ENCODE measurements at regions not wholly inside any gene's neighbourhood (a gene's known extent, or its start where the extent isn't known, plus 50 kb on each side); places are given as distances from the start of the nearest gene placed in this dataset.
"Not testable (repeated sequence)": the region's sequence is repeated elsewhere in the genome, so short reads cannot be mapped to it uniquely, and the experiment has no call there.

DNA sequence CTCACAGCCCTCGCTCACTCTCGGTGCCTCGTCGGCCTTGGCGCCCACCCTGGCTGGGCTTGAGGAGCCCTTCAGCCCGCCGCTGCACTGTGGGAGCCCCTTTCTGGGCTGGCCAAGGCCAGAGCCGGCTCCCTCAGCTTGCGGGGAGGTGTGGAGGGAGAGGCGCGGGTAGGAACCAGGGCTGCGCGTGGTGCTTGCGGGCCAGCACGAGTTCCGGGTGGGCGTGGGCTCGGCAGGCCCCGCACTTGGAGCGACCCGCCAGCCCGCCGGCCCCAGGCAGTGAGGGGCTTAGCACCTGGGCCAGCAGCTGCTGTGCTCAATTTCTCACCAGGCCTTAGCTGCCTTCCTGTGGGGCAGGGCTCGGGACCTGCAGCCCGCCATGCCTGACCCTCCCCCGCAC, 202.4 kb upstream of the PRSS16 start:
- not testable (repeated sequence) for H3K4me1 ChIP-seq (ENCODE audit: insufficient read depth, low read length); H3K4me3 ChIP-seq (ENCODE audit: low read length); H3K36me3 ChIP-seq (ENCODE audit: insufficient read depth, low read depth, low read length); H3K9ac ChIP-seq (ENCODE audit: low read depth, low read length); H3K27me3 ChIP-seq (ENCODE audit: insufficient read depth, low read length); H3K9me3 ChIP-seq (ENCODE audit: insufficient read depth, low read depth, low read length); H3K27ac ChIP-seq (ENCODE audit: low read length)

DNA sequence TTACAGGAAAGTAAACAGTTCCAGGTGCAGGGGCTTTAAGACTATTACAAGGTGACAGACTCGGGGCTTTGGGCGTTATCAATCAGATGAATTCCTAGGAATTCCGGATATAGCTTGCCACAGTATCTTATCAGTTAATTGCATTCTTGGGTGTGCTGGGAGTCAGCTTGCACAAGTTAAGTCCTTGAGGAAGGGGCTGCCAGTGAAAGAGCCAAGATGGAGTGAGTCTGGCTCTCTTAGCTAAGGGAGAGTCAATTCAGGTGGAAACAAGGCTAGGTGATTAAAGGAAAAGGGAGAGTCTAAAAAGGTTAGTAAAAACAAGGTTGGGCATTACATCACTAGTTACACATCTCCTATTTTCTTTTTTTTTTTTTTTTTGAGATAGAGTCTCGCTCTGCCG, 199.8 kb upstream of the PRSS16 start:
- not testable (repeated sequence) for H3K27ac ChIP-seq (ENCODE audit: low read length); H3K36me3 ChIP-seq (ENCODE audit: insufficient read depth, low read depth, low read length); H3K27me3 ChIP-seq (ENCODE audit: insufficient read depth, low read length); H3K4me3 ChIP-seq (ENCODE audit: low read length); H3K4me1 ChIP-seq (ENCODE audit: insufficient read depth, low read length); H3K9me3 ChIP-seq (ENCODE audit: insufficient read depth, low read depth, low read length); H3K9ac ChIP-seq (ENCODE audit: low read depth, low read length)

GRCh38 chr6:27049863-27050781, 197.4 kb upstream of the PRSS16 start:
- Histone ChIP-seq H3K27ac (ENCODE audit: low read length) (no peak overlapping the region), H3K9me3 (ENCODE audit: insufficient read depth, low read depth, low read length) (no peaks in the 10 kb centered on the region), H3K36me3 (ENCODE audit: insufficient read depth, low read depth, low read length) (no peaks in the 10 kb centered on the region), H3K9ac (ENCODE audit: low read depth, low read length) (no peak overlapping the region), H3K4me3 (ENCODE audit: low read length) (no peak overlapping the region), H3K27me3 (ENCODE audit: insufficient read depth, low read length) (no peaks in the 10 kb centered on the region), H3K4me1 (ENCODE audit: insufficient read depth, low read length) (no peaks in the 10 kb centered on the region)

DNA sequence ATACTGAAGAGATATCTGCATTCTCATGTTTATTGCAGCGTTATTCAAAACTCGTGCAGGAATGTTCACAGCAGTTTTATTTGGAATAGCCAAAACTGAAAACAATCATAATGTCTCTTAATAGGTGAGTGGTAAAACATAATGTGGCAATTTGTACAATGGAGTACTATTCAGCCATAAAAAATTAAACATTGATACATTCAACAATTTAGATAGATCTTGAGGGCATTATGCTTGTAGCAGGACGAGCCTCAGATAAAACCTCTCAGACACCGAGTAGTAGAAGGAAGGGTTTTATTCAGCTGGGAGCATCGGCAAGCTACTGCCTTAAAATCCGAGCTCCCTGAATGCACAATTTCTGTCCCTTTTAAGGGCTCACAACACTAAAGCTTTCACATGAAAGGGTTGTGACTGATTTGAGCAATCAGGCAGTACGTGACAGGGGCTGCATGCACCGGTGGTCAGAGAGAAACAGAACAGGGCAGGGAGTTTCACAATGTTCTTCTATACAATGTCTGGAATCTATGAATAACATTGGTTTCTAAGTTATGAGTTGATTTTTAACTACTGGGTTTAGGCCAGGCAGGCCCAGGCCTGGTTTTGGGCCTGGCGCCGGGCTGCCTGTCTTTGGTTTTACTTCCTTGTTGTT, 195.3 kb upstream of the PRSS16 start:
- H3K27ac ChIP-seq (ENCODE audit: low read length); H3K4me1 ChIP-seq (ENCODE audit: insufficient read depth, low read length); H3K27me3 ChIP-seq (ENCODE audit: insufficient read depth, low read length): not testable (repeated sequence)

GRCh38 chr6:27052731-27053082, 194.8 kb upstream of the PRSS16 start:
- H3K4me3 ChIP-seq (ENCODE audit: low read length) = no peak overlapping the region
- no peaks in the 10 kb centered on the region for H3K9me3 ChIP-seq (ENCODE audit: insufficient read depth, low read depth, low read length)
- no peak overlapping the region for H3K27ac ChIP-seq (ENCODE audit: low read length)
- no peak overlapping the region for H3K9ac ChIP-seq (ENCODE audit: low read depth, low read length)
- no peaks in the 10 kb centered on the region for H3K36me3 ChIP-seq (ENCODE audit: insufficient read depth, low read depth, low read length)
- no peaks in the 10 kb centered on the region for H3K27me3 ChIP-seq (ENCODE audit: insufficient read depth, low read length)
- H3K4me1 ChIP-seq (ENCODE audit: insufficient read depth, low read length) = no peaks in the 10 kb centered on the region

More for the DNA sequence above, 195.3 kb upstream of the PRSS16 start:
- H3K9ac ChIP-seq (ENCODE audit: low read depth, low read length); H3K9me3 ChIP-seq (ENCODE audit: insufficient read depth, low read depth, low read length); H3K4me3 ChIP-seq (ENCODE audit: low read length); H3K36me3 ChIP-seq (ENCODE audit: insufficient read depth, low read depth, low read length): not testable (repeated sequence)

DNA sequence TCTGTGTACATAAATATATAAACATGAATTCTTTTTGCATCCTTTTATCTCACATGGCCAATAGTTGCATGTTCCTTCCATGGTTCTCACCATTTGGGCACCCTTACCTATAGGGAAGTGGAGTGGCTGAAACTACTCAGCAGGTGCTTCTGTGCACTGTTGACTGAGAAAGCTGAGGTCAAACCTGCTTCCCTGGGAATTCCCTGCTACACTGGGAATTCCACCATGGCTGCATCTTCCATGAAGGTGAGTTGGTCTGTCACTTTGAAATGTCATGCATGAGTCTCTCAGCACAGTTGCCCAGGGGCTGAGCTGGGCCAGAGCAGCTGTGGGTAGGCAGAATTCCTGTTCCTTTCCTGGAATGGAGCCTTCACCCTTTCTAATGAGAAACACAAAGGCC, 193.8 kb upstream of the PRSS16 start:
- Histone ChIP-seq H3K4me3 (ENCODE audit: low read length) (no peak overlapping the region), H3K9me3 (ENCODE audit: insufficient read depth, low read depth, low read length) (no peaks in the 10 kb centered on the region), H3K9ac (ENCODE audit: low read depth, low read length) (no peak overlapping the region), H3K27me3 (ENCODE audit: insufficient read depth, low read length) (no peaks in the 10 kb centered on the region), H3K4me1 (ENCODE audit: insufficient read depth, low read length) (no peaks in the 10 kb centered on the region), H3K36me3 (ENCODE audit: insufficient read depth, low read depth, low read length) (no peaks in the 10 kb centered on the region), H3K27ac (ENCODE audit: low read length) (no peak overlapping the region)

- Histone ChIP-seq H3K27ac (ENCODE audit: low read length) (no peak overlapping the region), H3K4me3 (ENCODE audit: low read length) (no peak overlapping the region), H3K9me3 (ENCODE audit: insufficient read depth, low read depth, low read length) (no peaks in the 10 kb centered on the region), H3K27me3 (ENCODE audit: insufficient read depth, low read length) (no peaks in the 10 kb centered on the region), H3K36me3 (ENCODE audit: insufficient read depth, low read depth, low read length) (no peaks in the 10 kb centered on the region), H3K4me1 (ENCODE audit: insufficient read depth, low read length) (no peaks in the 10 kb centered on the region), H3K9ac (ENCODE audit: low read depth, low read length) (no peak overlapping the region)
Observed at GRCh38 chr6:27056615-27057014, 190.9 kb upstream of the PRSS16 start.

- no peaks in the 10 kb centered on the region for H3K27me3 ChIP-seq (ENCODE audit: insufficient read depth, low read length)
- H3K27ac ChIP-seq (ENCODE audit: low read length) = no peak overlapping the region
Observed at GRCh38 chr6:27059621-27060425, 187.7 kb upstream of the PRSS16 start.

DNA sequence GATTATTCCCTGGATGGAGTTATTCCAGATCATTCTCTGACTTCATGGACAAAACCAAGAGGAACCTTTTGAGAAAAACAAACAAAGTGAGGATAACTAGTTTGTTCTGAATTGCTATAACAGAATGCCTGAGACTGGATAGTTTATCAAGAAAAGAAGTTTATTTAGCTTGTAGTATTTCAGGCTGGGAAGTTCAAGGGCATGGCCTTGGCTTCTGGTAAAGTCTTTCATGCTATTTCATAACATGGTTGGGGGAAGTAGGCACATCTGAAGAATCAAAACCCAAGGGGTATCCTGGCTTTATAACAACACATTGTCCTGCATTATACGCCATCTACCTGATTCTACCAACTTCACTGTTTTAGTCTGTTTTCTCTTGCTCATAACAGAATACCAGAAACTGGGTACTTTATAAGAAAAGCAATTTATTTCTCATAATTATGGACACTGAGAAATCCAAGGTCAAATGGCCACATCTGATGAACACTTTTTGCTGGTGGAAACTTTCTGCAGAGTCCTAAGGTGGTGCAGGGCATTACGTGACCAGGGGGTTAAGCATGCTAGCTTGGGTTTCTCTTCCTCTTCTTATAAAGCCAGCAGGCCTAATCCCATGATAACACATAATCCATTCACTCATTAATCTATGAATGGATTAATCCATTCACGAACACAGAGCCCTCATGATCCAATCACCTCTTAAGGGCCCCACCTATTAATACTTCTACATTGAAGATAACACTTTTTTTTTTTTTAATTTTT, 186.1 kb upstream of the PRSS16 start:
- Histone ChIP-seq H3K27ac (ENCODE audit: low read length) (no peak overlapping the region), H3K36me3 (ENCODE audit: insufficient read depth, low read depth, low read length) (no peaks in the 10 kb centered on the region), H3K4me3 (ENCODE audit: low read length) (no peak overlapping the region), H3K27me3 (ENCODE audit: insufficient read depth, low read length) (no peaks in the 10 kb centered on the region), H3K9ac (ENCODE audit: low read depth, low read length) (no peak overlapping the region), H3K9me3 (ENCODE audit: insufficient read depth, low read depth, low read length) (no peaks in the 10 kb centered on the region), H3K4me1 (ENCODE audit: insufficient read depth, low read length) (peaks cover 3% of the 10 kb centered on the region; the same call in 1 of the 2 replicates)

More at GRCh38 chr6:27059621-27060425, 187.7 kb upstream of the PRSS16 start:
- Histone ChIP-seq H3K9ac (ENCODE audit: low read depth, low read length) (no peak overlapping the region), H3K9me3 (ENCODE audit: insufficient read depth, low read depth, low read length) (no peaks in the 10 kb centered on the region), H3K4me3 (ENCODE audit: low read length) (no peak overlapping the region), H3K36me3 (ENCODE audit: insufficient read depth, low read depth, low read length) (no peaks in the 10 kb centered on the region), H3K4me1 (ENCODE audit: insufficient read depth, low read length) (no peaks in the 10 kb centered on the region)

DNA sequence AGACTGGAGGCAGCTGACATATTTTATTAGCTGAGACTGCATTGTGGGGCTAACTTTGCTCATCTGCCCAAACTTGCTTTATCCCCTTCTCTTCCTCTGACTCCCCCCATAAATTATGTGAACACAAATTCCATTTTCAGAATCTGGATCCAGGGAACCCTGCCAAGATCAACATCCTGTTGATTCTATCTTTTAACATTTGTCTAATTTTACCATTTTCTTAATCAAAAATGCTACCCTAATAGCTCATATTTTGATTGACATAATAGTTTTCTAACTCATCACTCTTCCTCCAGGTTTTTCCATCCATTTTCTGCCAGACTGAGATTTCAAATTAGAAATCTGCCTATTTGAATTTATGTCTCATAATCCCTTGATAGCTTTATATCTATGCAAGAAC, 184.7 kb upstream of the PRSS16 start:
- H3K4me3 ChIP-seq (ENCODE audit: low read length) = no peak overlapping the region
- H3K27ac ChIP-seq (ENCODE audit: low read length) = no peak overlapping the region
- peaks cover 7% of the 10 kb centered on the region for H3K4me1 ChIP-seq (ENCODE audit: insufficient read depth, low read length)
- H3K27me3 ChIP-seq (ENCODE audit: insufficient read depth, low read length) = no peaks in the 10 kb centered on the region
- H3K9me3 ChIP-seq (ENCODE audit: insufficient read depth, low read depth, low read length) = no peaks in the 10 kb centered on the region
- no peak overlapping the region for H3K9ac ChIP-seq (ENCODE audit: low read depth, low read length)
- no peaks in the 10 kb centered on the region for H3K36me3 ChIP-seq (ENCODE audit: insufficient read depth, low read depth, low read length)

DNA sequence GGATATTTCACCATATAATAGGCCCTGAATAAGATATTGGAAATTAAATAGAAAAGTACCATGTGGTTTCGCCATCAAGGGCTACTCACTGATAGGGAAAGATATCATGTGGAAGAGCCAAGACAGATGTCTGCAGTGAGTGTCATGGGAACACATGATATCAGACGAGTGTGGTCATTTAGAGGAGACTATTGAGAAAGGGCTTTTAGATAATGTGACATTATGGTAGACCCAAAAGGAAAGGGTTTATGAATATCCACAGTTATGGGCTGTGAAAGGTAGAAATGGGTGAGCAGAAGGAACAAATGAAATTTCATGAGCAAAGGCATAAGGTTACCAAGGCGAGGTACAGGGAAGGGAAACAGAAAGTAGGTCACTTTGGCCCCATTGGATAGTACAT, 182.3 kb upstream of the PRSS16 start:
- Histone ChIP-seq H3K9ac (ENCODE audit: low read depth, low read length) (no peak overlapping the region), H3K27me3 (ENCODE audit: insufficient read depth, low read length) (no peaks in the 10 kb centered on the region), H3K4me1 (ENCODE audit: insufficient read depth, low read length) (peaks cover 7% of the 10 kb centered on the region)

More for the DNA sequence above, 182.3 kb upstream of the PRSS16 start:
- no peak overlapping the region for H3K4me3 ChIP-seq (ENCODE audit: low read length)
- H3K36me3 ChIP-seq (ENCODE audit: insufficient read depth, low read depth, low read length) = no peaks in the 10 kb centered on the region
- H3K9me3 ChIP-seq (ENCODE audit: insufficient read depth, low read depth, low read length) = no peaks in the 10 kb centered on the region
- H3K27ac ChIP-seq (ENCODE audit: low read length) = no peak overlapping the region
